ENCODE measurements at regions not wholly inside any gene's neighbourhood (a gene's known extent, or its start where the extent isn't known, plus 50 kb on each side); places are given as distances from the start of the nearest gene placed in this dataset.
"Not testable (repeated sequence)": the region's sequence is repeated elsewhere in the genome, so short reads cannot be mapped to it uniquely, and the experiment has no call there.

DNA sequence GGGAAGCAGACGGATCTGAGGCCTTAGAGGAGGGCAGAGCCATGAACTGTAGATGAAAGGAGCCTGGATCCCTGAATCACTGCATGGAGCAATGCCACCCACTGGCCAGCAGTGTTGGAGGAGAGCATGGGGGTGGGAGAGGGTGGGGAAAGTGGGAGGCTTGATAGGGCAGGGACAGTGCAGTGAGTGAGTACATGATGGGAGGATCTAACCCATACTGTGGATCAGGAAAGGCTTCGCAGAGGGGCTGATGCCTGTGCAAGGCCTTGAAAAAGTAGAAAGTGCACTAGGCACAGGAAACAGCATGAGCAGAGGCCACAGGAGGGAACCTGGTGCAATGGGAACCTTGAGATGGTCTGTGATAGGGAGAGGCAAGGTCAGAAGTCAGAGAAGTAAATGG, 391.9 kb downstream of the PTPRU start:
- DNase-seq (ENCODE audit: low read depth in 3 of 3, low spot score in 2 of 3) = no peak

GRCh38 chr1:29626726-29627125, 390.4 kb downstream of the PTPRU start:
- no peak for DNase-seq (ENCODE audit: low read depth in 3 of 3, low spot score in 2 of 3)

- DNase-seq (ENCODE audit: low read depth in 3 of 3, low spot score in 2 of 3) = no peak
These were observed 389.7 kb downstream of the PTPRU start for GRCh38 chr1:29626066-29626465.

DNA sequence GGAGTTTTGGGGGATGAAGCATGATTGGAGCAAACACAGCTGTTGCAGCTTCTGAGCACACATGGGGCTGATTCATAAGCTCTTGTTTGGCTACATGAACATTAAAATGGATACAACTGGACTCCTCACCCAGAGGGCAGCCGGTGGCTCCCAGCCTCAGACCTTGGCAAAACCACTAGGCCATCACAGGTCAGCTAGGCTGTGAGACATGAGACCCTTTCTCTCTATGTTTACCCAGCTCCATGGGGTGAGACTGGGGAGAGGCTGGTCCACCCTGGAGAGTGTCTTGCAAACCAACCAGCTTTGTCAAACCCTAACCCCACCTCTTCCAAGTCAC, 388.7 kb downstream of the PTPRU start:
- no peak for DNase-seq (ENCODE audit: low read depth in 3 of 3, low spot score in 2 of 3)

- no peak for DNase-seq (ENCODE audit: low read depth in 3 of 3, low spot score in 2 of 3)
These were observed 388.2 kb downstream of the PTPRU start for GRCh38 chr1:29624320-29625083.

- DNase-seq (ENCODE audit: low read depth in 3 of 3, low spot score in 2 of 3) = no peak
These were observed 387.2 kb downstream of the PTPRU start for GRCh38 chr1:29623501-29623900.

DNA sequence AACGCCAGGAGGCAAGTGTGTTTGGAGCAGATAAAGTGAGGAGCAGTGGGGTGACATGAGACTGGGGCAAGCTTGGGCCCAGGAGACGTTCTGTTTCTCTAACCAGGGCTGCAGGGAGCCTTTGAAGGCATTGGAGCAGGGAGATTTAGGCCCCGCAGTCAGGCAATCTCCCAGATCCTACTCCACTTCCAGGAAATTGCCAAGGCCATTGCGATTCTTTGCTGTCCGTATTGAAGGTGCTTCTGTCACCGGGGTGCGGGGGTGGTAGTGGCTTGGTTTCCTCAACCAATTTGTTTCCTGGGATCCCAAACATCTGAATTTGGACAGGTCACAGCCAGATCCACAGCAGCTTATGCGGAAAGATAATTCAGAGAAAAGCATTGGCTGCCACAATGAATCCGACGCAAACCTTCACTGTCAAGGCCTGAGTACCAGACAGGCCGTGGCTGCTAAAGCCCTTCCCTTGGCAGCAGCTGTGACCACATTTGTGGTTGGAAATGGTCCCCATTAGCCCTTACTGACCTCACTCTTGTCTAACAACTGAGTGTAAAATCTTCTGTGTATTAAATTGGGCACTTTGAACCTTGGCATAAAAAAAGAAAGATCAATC, 385.6 kb downstream of the PTPRU start:
- DNase-seq (ENCODE audit: low read depth in 3 of 3, low spot score in 2 of 3) = no peak

DNA sequence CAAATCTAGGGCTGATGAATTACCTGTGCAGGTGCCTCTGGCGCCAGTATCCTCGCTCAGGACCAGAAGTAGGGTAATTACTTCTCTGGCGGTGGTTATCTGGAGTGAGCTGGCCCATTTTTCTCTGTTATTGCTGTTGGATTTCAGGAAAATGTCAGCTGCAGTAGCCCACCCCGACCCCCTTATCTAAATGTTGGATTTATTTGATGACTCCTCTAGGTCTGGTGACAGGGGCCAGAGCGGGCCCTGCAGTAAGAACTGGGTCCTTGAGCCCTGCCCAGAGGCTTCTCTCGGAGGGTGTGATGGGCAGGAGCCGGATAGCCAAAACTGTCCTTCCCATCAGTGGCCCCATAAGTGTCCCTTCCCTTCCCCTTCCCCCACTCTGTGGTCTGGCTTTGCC, 384.3 kb downstream of the PTPRU start:
- no peak for DNase-seq (ENCODE audit: low read depth in 3 of 3, low spot score in 2 of 3)

DNA sequence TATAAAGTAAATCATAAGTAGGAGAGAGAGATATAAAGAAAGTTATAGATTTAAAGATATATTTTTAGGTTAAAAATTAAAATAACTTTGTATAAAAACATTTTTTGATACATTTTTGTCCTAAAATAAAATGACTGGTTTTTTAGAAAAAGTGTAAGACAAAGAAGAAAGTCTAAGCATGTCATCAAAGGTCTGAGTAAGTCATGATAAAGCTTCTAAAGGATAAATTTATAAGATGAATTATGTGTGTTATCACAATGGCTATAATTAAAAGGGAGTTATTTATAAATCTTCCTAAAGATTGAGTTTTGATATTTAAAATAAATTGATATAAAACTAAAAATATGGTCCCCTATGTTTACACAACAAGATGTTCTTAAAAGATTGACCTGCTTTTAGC, 370.9 kb downstream of the PTPRU start:
- no peak for DNase-seq (ENCODE audit: low read depth in 3 of 3, low spot score in 2 of 3)

GRCh38 chr1:29604796-29605195, 368.5 kb downstream of the PTPRU start:
- not testable (repeated sequence) for DNase-seq (ENCODE audit: low read depth in 3 of 3, low spot score in 2 of 3)

DNA sequence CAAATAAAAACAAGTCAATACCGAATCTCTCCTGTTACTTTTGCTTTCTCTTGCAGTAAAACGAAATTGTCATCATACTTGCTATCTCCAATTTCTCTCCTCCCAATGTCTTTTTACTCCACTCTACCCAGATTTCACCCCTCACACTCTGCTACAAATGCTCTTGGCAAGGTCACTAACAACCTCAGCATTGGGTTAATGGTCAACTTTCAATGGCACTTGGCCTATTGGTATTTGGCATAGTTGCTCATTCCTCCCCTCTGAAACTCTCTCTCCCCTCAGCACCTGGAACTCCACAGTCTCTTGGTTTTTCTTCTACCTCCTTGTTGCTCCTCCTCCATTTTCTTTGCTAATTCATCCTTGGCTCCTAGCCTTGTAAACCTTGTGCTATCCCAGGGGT, 367.3 kb downstream of the PTPRU start:
- no peak for DNase-seq (ENCODE audit: low read depth in 3 of 3, low spot score in 2 of 3)

DNA sequence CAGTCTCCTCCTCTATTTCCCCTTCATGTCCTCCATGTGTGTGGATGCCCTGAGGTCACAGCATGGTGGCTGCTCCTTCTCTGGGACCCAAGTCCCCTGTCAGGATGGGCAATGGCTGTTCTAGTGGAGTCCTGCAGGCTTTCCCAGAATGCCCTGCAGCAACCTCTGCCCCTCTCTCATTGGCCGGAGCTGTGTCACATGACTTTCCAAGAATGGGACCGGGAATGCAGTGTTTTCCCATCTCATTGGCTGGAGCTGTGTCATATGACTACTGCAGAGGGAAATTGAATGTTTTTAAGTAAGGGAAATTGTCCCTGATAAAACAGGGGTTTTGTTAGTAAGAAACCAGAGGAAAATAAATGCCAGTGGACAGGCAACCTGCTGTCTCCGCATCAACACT, 365.9 kb downstream of the PTPRU start:
- DNase-seq (ENCODE audit: low read depth in 3 of 3, low spot score in 2 of 3) = no peak

- DNase-seq (ENCODE audit: low read depth in 3 of 3, low spot score in 2 of 3) = no peak
These were observed 364.7 kb downstream of the PTPRU start for GRCh38 chr1:29601021-29601420.

- no peak for DNase-seq (ENCODE audit: low read depth in 3 of 3, low spot score in 2 of 3)
These were observed 363.5 kb downstream of the PTPRU start for GRCh38 chr1:29599826-29600225.

GRCh38 chr1:29599071-29599470, 362.7 kb downstream of the PTPRU start:
- DNase-seq (ENCODE audit: low read depth in 3 of 3, low spot score in 2 of 3) = no peak

- no peak for DNase-seq (ENCODE audit: low read depth in 3 of 3, low spot score in 2 of 3)
These were observed 361.5 kb downstream of the PTPRU start for GRCh38 chr1:29597861-29598260.

DNA sequence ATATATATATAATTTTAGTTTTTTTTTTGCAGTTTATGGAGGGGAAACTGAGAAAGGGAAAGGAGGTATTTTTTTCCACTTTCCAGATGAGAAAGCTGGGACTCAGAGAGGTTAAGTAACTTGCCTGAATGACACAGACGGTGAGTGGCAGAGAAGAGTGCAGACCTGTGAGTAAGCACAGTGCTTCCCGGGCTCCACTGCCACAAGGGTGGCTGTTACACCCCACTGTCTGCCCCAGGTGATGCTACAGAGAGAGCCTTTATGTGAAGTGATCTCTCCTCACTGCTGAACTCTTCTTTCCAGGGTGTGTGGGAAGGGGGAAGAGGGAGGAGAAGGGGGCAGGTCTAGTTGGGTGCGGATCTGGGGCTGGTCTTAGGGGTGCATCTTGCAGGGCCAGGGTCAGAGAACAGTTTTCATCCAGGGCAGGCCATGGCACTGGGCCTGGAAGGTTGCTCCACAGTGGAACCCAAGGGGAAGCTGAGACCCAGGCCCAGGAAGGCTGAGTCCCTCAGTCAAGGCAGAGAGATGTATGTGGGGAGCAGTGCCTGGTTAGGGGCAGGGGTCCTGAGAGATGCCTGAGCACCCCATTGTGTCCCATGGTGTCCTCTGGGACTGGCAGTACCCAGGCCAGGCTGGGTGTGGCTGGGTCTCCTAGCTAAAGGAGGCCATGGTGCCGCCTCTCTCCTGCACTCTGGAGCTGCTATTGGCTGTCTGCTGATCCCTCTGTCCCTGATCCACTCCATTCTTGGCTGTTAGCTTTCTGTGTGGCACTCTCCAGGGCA, 357.5 kb downstream of the PTPRU start:
- no peak for DNase-seq (ENCODE audit: low read depth in 3 of 3, low spot score in 2 of 3)

DNA sequence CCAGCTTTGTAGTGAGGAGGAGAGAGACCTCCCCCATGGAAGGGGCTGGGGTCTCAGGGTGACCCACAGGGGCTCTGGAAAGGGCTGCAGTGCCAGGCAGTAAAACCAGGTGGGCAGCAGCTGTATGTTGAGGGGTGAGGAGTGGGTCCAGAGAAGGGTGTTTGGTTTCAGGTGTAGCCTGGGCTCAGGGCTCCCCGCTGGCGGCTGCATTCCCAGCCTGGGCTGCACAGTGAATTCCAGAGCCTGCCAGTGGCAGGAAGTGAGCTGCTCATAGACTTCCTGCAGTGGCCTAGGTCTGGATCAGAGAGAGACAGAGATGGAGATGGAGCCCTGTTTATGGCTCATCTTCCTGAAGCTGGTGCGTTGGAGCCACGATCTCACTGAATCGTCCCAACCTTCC, 356.4 kb downstream of the PTPRU start:
- DNase-seq (ENCODE audit: low read depth in 3 of 3, low spot score in 2 of 3) = no peak

GRCh38 chr1:29592261-29592615, 355.9 kb downstream of the PTPRU start:
- DNase-seq (ENCODE audit: low read depth in 3 of 3, low spot score in 2 of 3) = no peak

- no peak for DNase-seq (ENCODE audit: low read depth in 3 of 3, low spot score in 2 of 3)
These were observed 355.4 kb downstream of the PTPRU start for GRCh38 chr1:29591601-29592260.
